ENCODE measurements at regions not wholly inside any gene's neighbourhood (a gene's known extent, or its start where the extent isn't known, plus 50 kb on each side); places are given as distances from the start of the nearest gene placed in this dataset.
A peak's percentile ranks its signal among the peaks of the same experiment; 100 is the strongest.

GRCh38 chr1:3954170-3955169 is 54.4 kb upstream of the C1orf174 start:
- no peak for ATAC-seq
- Mint-ChIP-seq H3K9me3 (no peaks in the 10 kb centered on the region), H3K27ac (no peak overlapping the region), H3K36me3 (no peaks in the 10 kb centered on the region)
- DNase-seq (ENCODE audit: low spot score in 2 of 2) = no peak

DNA sequence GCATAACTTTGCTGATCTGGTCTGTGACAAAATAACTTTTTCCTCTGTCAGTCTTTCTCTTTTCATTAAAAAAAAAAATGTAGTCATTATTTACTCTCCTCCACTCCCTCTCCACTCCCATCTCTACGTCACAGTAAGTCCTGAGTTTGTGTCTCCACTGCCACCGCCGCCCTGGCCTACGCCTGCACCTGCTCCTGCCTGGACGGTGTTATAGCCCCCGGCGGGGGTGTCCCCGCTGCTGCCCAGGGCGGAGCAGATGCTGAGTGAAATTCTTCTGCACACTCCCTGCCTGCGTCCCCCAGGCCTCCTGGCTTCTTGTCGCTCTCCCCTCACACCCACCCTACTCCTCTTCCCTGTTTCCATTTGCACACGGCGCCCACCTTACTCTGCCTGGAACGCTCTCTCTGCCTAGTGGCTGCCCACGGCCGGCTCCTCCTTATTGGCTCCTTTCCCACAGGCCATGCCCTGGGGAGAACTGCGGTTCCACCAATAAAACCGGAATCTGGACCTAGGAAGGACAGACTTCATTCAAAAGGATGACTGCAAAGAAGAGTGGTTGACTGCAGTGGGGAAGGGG is 55.2 kb upstream of the C1orf174 start:
- Mint-ChIP-seq H3K9me3 (no peaks in the 10 kb centered on the region), H3K36me3 (no peaks in the 10 kb centered on the region), H3K27ac (no peak overlapping the region)
- ATAC-seq (no peak), DNase-seq (ENCODE audit: low spot score in 2 of 2) (no peak)

GRCh38 chr1:3956527-3957170 is 56.6 kb upstream of the C1orf174 start:
- no peaks in the 10 kb centered on the region for H3K36me3 Mint-ChIP-seq
- H3K27ac Mint-ChIP-seq = no peak overlapping the region
- no peaks in the 10 kb centered on the region for H3K9me3 Mint-ChIP-seq
- ATAC-seq (no peak), DNase-seq (ENCODE audit: low spot score in 2 of 2) (no peak)

DNA sequence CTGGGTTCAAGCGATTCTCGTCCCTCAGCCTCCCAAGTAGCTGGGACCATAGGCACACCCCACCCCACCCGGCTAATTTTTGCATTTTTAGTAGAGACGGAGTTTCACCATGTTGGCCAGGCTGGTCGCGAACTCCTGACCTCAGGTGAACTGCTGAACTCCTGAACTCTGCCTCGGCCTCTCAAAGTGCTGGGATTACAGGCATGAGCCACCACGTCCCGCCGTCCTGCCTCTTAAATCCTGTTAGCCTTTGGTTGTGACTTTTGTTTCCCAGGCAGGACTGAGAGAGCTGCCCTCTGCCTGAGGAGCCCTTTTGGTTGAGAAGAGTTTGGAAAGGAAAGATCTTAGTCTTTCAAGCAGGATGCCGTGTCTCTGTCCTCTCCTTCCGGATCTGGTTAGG is 59.3 kb upstream of the C1orf174 start:
- no peaks in the 10 kb centered on the region for H3K36me3 Mint-ChIP-seq
- no peaks in the 10 kb centered on the region for H3K9me3 Mint-ChIP-seq
- no peak overlapping the region for H3K27ac Mint-ChIP-seq
- no peak for ATAC-seq
- DNase-seq (ENCODE audit: low spot score in 2 of 2) = no peak

GRCh38 chr1:3963554-3963953 is 63.5 kb upstream of the C1orf174 start:
- Mint-ChIP-seq H3K36me3 (no peaks in the 10 kb centered on the region), H3K9me3 (peaks cover 0 to 4% of the 10 kb centered on the region in 2 donors), H3K27ac (no peak overlapping the region)
- ATAC-seq (no peak), DNase-seq (ENCODE audit: low spot score in 2 of 2) (no peak)

DNA sequence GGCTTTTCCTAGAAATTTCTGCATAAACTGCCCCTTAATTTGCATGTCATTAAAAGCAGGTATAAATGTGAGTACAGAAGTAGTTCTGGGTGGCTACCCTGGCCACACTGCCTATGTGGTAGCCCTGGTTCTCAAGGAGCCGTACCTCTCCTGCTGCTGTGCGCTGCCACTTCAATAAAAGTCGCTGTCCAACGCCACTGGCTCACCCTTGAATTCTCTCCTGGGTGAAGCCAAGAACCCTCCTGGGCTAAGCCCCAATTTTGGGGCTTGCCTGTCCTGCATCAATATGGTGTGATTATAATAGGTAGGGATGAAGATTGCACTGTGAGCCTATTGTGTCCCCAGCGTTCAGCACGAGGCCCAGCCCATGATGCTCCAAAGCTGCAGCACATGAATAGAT is 65.6 kb upstream of the C1orf174 start:
- no peaks in the 10 kb centered on the region for H3K36me3 Mint-ChIP-seq
- ATAC-seq (no peak), DNase-seq (ENCODE audit: low spot score in 2 of 2) (no peak)
- peaks cover 0 to 4% of the 10 kb centered on the region in 2 donors for H3K9me3 Mint-ChIP-seq
- no peak overlapping the region for H3K27ac Mint-ChIP-seq

DNA sequence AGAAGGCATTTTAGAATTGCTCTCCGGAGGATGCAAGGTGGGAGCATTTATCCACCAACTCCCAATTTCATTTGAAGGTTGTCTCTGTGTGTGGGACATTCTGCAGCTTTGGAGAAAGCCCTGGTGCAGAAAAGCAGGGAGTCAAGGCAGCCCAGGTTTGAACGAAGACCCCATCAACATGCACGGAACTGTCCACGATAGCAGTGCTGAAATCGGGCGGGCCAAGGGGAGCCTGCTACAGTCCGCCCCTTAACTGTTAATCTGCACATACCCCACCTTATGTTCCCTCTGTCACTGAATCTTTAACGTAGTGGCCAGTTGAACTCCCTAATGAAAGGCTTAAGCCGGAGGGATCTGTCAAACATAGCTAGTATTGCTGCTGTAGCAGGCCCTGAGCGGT is 68.8 kb upstream of the C1orf174 start:
- Mint-ChIP-seq H3K36me3 (no peaks in the 10 kb centered on the region), H3K27ac (no peak overlapping the region), H3K9me3 (peaks cover 0 to 4% of the 10 kb centered on the region in 2 donors)
- no peak for DNase-seq (ENCODE audit: low spot score in 2 of 2)
- no peak for ATAC-seq

DNA sequence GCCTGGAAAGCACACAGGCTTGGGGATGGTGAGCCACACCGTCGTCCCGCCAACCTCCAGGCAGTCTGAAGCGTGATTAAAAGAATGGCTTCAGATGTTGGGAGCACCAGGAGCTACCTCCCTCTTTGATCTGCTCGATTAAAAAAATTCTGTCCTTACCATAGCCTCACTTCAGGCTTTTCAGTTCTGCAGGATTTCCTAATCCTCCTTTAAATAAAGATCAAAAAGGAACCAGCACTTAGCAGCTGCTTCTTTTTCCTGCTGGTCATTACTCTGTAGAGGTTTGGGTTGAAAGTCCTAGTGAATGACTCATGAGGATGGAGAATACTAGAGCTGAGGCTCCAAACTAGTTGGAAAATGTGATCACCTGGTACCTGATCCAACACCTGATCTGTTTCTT is 71.9 kb upstream of the C1orf174 start:
- H3K36me3 Mint-ChIP-seq = no peaks in the 10 kb centered on the region
- no peak for ATAC-seq
- H3K27ac Mint-ChIP-seq = no peak overlapping the region

GRCh38 chr1:3975903-3976630 is 76.0 kb upstream of the C1orf174 start:
- Mint-ChIP-seq H3K27ac (no peak overlapping the region), H3K36me3 (no peaks in the 10 kb centered on the region), H3K9me3 (no peaks in the 10 kb centered on the region)
- no peak for ATAC-seq
- DNase-seq (ENCODE audit: low spot score in 2 of 2) = no peak

More for the DNA sequence above, 71.9 kb upstream of the C1orf174 start:
- DNase-seq (ENCODE audit: low spot score in 2 of 2) = no peak
- H3K9me3 Mint-ChIP-seq = peaks cover 0 to 4% of the 10 kb centered on the region in 2 donors

DNA sequence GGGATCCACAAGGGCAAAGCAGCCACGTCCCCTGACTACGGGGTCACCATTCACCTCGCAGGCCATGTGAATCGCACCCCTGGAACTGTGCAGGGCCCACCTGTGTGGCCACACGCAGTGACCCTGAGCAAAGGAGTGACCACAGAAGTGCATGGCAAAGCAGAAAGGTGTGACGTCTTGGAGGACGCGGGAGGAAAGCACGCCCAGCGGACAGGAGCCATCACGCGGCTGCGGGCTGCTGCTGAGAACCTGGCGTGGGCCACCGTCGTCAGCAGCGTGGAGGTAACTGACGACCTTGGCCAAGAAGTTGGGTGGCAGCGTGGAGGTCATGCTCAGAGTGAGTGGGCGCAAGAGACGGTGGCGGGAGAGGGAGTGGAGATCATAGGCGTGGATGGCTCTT is 76.7 kb upstream of the C1orf174 start:
- no peak overlapping the region for H3K27ac Mint-ChIP-seq
- no peaks in the 10 kb centered on the region for H3K9me3 Mint-ChIP-seq
- DNase-seq (ENCODE audit: low spot score in 2 of 2) (no peak), ATAC-seq (no peak)
- H3K36me3 Mint-ChIP-seq = no peaks in the 10 kb centered on the region

- Mint-ChIP-seq H3K27ac (peak overlapping the region in 1 of 2 donors; percentile 55), H3K36me3 (no peaks in the 10 kb centered on the region), H3K9me3 (no peaks in the 10 kb centered on the region)
- no peak for ATAC-seq
- DNase-seq (ENCODE audit: low spot score in 2 of 2) = no peak
Observed at GRCh38 chr1:3978196-3978989, 78.3 kb upstream of the C1orf174 start.

GRCh38 chr1:3978990-3979325 is 78.9 kb upstream of the C1orf174 start:
- ATAC-seq (no peak), DNase-seq (ENCODE audit: low spot score in 2 of 2) (no peak)
- H3K27ac Mint-ChIP-seq = no peak overlapping the region
- H3K9me3 Mint-ChIP-seq = no peaks in the 10 kb centered on the region
- H3K36me3 Mint-ChIP-seq = no peaks in the 10 kb centered on the region

DNA sequence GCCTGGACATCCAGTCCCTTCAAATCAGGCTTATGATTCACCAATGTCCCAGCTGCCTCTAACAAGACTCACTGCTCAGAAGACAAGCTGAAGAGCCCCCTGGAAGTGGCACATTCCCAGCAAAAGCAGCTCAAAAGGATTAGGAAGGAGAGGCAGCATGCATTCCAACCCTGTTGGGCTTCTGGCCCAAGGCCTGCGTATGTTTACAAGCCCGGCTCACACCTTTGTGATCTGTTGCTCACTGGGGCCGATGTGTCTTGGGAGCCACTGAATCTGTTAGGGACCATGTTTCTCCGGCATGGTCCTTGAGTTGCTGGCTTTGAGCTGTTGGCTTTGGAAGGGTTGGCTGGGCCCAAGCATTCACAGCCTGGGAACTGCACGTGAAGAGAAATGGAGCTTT is 81.2 kb upstream of the C1orf174 start:
- no peaks in the 10 kb centered on the region for H3K36me3 Mint-ChIP-seq
- no peak for DNase-seq (ENCODE audit: low spot score in 2 of 2)
- H3K9me3 Mint-ChIP-seq = no peaks in the 10 kb centered on the region
- no peak for ATAC-seq
- H3K27ac Mint-ChIP-seq = no peak overlapping the region

- no peak overlapping the region for H3K27ac Mint-ChIP-seq
- ATAC-seq = no peak
- DNase-seq (ENCODE audit: low spot score in 2 of 2) = no peak
- no peaks in the 10 kb centered on the region for H3K36me3 Mint-ChIP-seq
- H3K9me3 Mint-ChIP-seq = no peaks in the 10 kb centered on the region
Observed at GRCh38 chr1:3981746-3982505, 81.9 kb upstream of the C1orf174 start.

GRCh38 chr1:3983181-3983580 is 83.1 kb upstream of the C1orf174 start:
- Mint-ChIP-seq H3K9me3 (no peaks in the 10 kb centered on the region), H3K36me3 (no peaks in the 10 kb centered on the region), H3K27ac (no peak overlapping the region)
- ATAC-seq (no peak), DNase-seq (ENCODE audit: low spot score in 2 of 2) (no peak)

- no peaks in the 10 kb centered on the region for H3K9me3 Mint-ChIP-seq
- no peak overlapping the region for H3K27ac Mint-ChIP-seq
- no peak for ATAC-seq
- no peaks in the 10 kb centered on the region for H3K36me3 Mint-ChIP-seq
- DNase-seq (ENCODE audit: low spot score in 2 of 2) = no peak
Observed at GRCh38 chr1:3984586-3984985, 84.5 kb upstream of the C1orf174 start.
